ENCODE measurements at regions not wholly inside any gene's neighbourhood (a gene's known extent, or its start where the extent isn't known, plus 50 kb on each side); places are given as distances from the start of the nearest gene placed in this dataset.

- TF ChIP-seq CTCF (conservative IDR thresholded peaks at IDR 0.05; ENCODE audit: low read depth, low read length) (no peak), MAZ (IDR thresholded peaks at IDR 0.05; ENCODE audit: borderline replicate concordance, low read depth, low read length) (no peak), POLR2A (IDR thresholded peaks at IDR 0.05; ENCODE audit: low read depth, low read length) (no peak), MAFK (IDR thresholded peaks at IDR 0.05; ENCODE audit: low read depth, low read length) (no peak), USF2 (IDR thresholded peaks at IDR 0.05; ENCODE audit: low read depth, low read length) (no peak), ELK1 (IDR thresholded peaks at IDR 0.05; ENCODE audit: borderline replicate concordance, low read depth, low read length) (no peak), CHD1 (IDR thresholded peaks at IDR 0.05; ENCODE audit: low read depth, low read length) (no peak), RAD21 (IDR thresholded peaks at IDR 0.05; ENCODE audit: low read length) (no peak), MXI1 (IDR thresholded peaks at IDR 0.05; ENCODE audit: borderline replicate concordance, low read depth, low read length) (no peak), CEBPB (IDR thresholded peaks at IDR 0.05; ENCODE audit: low read depth, low read length) (no peak), NFE2L2 (IDR thresholded peaks at IDR 0.05; ENCODE audit: low read depth, low read length) (no peak), SMC3 (IDR thresholded peaks at IDR 0.05; ENCODE audit: low read depth, low read length) (no peak), FOS (IDR thresholded peaks at IDR 0.05; ENCODE audit: low read depth, low read length) (no peak), BHLHE40 (IDR thresholded peaks at IDR 0.05; ENCODE audit: low read depth, low read length) (no peak)
Measured at GRCh38 chr5:63029891-63030290, 451.3 kb downstream of the LRRC70 start.

Measured in IMR-90 (cell line).